Esophagus muscularis mucosa (tissue), 4 donors: ENCODE measurements at regions not wholly inside any gene's neighbourhood (a gene's known extent, or its start where the extent isn't known, plus 50 kb on each side); places are given as distances from the start of the nearest gene placed in this dataset.

Experiments used
- CTCF ChIP-seq, 3 experiments: fragments of 200-600 bp in 2 of 3; fragments of 450-650 bp in 1 of 3; sonication (generic) in 2 of 3; IDR thresholded peaks; one replicate each; pipeline ENCODE4 v1.5.1; 2017 to 2019; ENCODE audit warnings: antibody characterized with exemption in 3 of 3, mild to moderate bottlenecking in 2 of 3, moderate library complexity in 1 of 3
- EP300 ChIP-seq: sonication (generic); formaldehyde crosslinking; IDR thresholded peaks from one replicate; pipeline ENCODE4 v1.6.1; 2017; ENCODE audit warnings: antibody characterized with exemption
- POLR2A ChIP-seq: fragments of 450-650 bp; IDR thresholded peaks from one replicate; pipeline ENCODE4 v1.6.1; 2017; ENCODE audit warnings: antibody characterized with exemption, moderate library complexity, mild to moderate bottlenecking, low read depth
- POLR2AphosphoS5 ChIP-seq, 2 donors: sonication (generic); formaldehyde crosslinking; IDR thresholded peaks; one replicate each; pipeline ENCODE4 v1.6.1; 2017; ENCODE audit warnings: antibody characterized with exemption in 2 of 2

GRCh38 chr1:58251430-58252073 lies 295.0 kb downstream of the OMA1 start:
- no peak for TF ChIP-seq CTCF (IDR thresholded peaks at IDR 0.05)
- TF ChIP-seq EP300, result no peak
- TF ChIP-seq POLR2A, result no peak
- TF ChIP-seq POLR2AphosphoS5 (IDR thresholded peaks at IDR 0.05), result no peak
